Uterus (tissue), 2 donors: ENCODE measurements at regions not wholly inside any gene's neighbourhood (a gene's known extent, or its start where the extent isn't known, plus 50 kb on each side); places are given as distances from the start of the nearest gene placed in this dataset.

ENCODE experiments used
- POLR2A ChIP-seq, 2 donors: fragments of 450-650 bp; IDR thresholded peaks; one replicate each; pipeline ENCODE4 v1.6.1; 2016; ENCODE audit warnings: antibody characterized with exemption in 2 of 2, mild to moderate bottlenecking in 1 of 2, moderate library complexity in 1 of 2
- TF ChIP-seq, protein P1 (sequence below), 4 experiments: fragments of 200-600 bp in 2 of 4; fragments of 450-650 bp in 2 of 4; sonication (generic) in 2 of 4; IDR thresholded peaks; one replicate each; pipeline ENCODE4 v1.5.1; 2016 to 2019; ENCODE audit warnings: antibody characterized with exemption in 4 of 4, mild to moderate bottlenecking in 2 of 4, moderate library complexity in 1 of 4

DNA sequence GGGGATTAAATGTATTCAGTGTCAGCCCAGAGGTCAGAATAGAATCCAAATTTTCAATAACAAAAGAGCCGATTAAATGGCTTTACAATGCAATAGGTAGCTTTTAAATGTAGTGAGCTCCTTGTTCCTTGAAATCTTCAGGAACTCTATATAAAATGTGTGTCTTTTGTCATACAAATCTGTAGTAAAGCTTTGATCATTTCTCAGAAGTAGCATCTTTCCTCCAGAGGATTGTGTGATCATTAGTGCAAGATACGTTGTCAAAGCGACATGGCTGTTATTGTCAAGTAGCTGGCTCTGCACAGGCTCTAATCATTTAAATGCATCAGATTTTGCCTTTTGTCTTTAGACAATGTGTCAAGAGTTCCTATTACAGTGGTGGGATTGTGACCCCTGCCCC lies 116.1 kb upstream of the NAMPT start:
- TF ChIP-seq, protein P1, sequence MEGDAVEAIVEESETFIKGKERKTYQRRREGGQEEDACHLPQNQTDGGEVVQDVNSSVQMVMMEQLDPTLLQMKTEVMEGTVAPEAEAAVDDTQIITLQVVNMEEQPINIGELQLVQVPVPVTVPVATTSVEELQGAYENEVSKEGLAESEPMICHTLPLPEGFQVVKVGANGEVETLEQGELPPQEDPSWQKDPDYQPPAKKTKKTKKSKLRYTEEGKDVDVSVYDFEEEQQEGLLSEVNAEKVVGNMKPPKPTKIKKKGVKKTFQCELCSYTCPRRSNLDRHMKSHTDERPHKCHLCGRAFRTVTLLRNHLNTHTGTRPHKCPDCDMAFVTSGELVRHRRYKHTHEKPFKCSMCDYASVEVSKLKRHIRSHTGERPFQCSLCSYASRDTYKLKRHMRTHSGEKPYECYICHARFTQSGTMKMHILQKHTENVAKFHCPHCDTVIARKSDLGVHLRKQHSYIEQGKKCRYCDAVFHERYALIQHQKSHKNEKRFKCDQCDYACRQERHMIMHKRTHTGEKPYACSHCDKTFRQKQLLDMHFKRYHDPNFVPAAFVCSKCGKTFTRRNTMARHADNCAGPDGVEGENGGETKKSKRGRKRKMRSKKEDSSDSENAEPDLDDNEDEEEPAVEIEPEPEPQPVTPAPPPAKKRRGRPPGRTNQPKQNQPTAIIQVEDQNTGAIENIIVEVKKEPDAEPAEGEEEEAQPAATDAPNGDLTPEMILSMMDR (IDR thresholded peaks at IDR 0.05), result no peak
- TF ChIP-seq POLR2A (IDR thresholded peaks at IDR 0.05), result no peak
